GM12873 (cell line): ENCODE measurements at regions not wholly inside any gene's neighbourhood (a gene's known extent, or its start where the extent isn't known, plus 50 kb on each side); places are given as distances from the start of the nearest gene placed in this dataset.

Experiments used
- TF ChIP-seq, protein P1 (sequence below): IDR thresholded peaks from 2 replicates; pipeline ENCODE4 v1.5.1; 2012; ENCODE audit warnings: low read depth, mild to moderate bottlenecking, moderate library complexity, low read length, control low read depth; ENCODE audit not compliant: insufficient read depth; ENCODE audit errors: missing control alignments

DNA sequence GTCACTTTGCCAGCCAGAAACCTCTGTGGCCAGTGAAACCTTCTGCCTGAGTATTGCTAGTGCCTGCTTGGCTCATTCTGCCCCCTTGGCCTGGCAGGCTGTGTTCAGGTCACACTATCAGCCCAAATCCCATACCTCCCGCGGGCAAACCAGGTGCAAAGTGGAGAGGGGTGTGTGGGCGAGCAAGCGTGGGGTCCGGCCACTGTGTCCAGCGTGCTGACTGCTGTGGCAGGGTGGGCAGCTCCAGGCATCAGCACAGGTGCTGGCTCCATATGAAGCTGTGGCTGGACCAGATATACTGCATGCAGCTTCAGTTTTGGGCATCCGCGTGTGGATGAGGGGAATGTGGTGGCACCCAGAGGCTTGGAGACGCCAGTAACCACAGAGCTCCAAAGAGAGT, 576.5 kb upstream of the EDIL3 start:
- TF ChIP-seq, protein P1, sequence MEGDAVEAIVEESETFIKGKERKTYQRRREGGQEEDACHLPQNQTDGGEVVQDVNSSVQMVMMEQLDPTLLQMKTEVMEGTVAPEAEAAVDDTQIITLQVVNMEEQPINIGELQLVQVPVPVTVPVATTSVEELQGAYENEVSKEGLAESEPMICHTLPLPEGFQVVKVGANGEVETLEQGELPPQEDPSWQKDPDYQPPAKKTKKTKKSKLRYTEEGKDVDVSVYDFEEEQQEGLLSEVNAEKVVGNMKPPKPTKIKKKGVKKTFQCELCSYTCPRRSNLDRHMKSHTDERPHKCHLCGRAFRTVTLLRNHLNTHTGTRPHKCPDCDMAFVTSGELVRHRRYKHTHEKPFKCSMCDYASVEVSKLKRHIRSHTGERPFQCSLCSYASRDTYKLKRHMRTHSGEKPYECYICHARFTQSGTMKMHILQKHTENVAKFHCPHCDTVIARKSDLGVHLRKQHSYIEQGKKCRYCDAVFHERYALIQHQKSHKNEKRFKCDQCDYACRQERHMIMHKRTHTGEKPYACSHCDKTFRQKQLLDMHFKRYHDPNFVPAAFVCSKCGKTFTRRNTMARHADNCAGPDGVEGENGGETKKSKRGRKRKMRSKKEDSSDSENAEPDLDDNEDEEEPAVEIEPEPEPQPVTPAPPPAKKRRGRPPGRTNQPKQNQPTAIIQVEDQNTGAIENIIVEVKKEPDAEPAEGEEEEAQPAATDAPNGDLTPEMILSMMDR = no peak

DNA sequence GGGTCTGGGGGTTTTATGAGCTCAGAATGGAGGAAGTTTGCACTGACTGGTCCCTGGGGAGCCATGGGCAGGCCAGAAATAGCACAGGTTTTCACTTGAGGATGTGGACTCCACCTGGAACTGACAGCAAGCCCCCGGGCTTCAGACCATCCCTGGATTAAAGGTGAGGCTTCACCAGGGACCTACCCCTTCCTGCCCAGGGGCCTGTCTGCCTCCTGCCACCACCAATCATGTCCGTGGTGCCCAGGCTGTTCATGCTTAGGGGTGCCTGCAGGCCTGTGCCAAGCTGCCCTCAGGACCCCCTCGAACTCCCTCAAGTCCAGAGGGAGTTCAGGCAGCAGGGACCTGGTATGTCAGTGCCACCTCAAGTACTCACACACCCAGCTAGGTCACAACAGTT, 577.2 kb upstream of the EDIL3 start:
- TF ChIP-seq, protein P1 = no peak

- TF ChIP-seq, protein P1 = no peak
These were observed 598.4 kb upstream of the EDIL3 start for GRCh38 chr5:84983093-84983492.

DNA sequence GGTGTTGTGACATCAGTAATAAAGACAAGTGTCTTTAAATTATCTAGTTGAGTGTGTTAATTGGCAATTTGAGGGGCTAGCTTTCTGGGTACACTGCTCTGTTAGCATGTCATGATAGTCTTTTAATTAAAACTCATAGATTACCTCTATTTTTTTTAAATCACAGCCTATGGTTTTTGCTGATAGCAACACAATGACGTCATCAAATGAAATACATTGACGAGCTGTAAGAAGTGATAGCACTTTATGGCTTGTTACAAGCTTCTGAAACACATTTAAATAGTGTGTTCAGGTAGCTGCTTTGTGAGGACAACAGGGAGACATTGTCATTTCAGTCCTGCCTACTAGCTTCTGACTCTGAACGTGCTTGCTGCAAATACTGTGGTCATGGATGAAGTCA, 600.5 kb upstream of the EDIL3 start:
- TF ChIP-seq, protein P1 = no peak

- TF ChIP-seq, protein P1 = no peak
These were observed 602.0 kb upstream of the EDIL3 start for GRCh38 chr5:84986688-84987087.

DNA sequence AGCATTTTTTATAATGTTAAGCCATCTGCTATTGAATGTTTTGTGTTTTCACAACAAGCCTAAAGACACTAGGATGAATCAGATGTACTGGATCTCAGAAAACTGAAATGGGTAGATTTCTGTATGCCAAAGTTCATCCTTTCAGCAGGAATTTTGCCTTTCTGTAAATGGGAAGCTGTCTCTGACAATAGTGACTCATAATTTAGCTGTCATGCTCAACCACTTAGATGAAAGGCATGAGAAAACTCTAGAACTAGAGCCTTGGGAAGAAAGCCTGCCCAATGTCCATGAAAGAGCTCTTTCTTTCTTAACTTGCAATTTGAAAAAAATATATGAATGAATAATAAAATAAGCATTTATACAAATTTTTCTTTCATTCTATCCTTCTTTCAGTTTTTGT, 616.0 kb upstream of the EDIL3 start:
- TF ChIP-seq, protein P1 = no peak

GRCh38 chr5:85010014-85010562, 625.4 kb upstream of the EDIL3 start:
- TF ChIP-seq, protein P1 = no peak
